LNCAP (cell line): ENCODE measurements at regions not wholly inside any gene's neighbourhood (a gene's known extent, or its start where the extent isn't known, plus 50 kb on each side); places are given as distances from the start of the nearest gene placed in this dataset.

ENCODE experiments used
- CTCF ChIP-seq: fragments of 450-650 bp; IDR thresholded peaks from 2 replicates; pipeline ENCODE4 v1.5.1; 2017; ENCODE audit warnings: mild to moderate bottlenecking

DNA sequence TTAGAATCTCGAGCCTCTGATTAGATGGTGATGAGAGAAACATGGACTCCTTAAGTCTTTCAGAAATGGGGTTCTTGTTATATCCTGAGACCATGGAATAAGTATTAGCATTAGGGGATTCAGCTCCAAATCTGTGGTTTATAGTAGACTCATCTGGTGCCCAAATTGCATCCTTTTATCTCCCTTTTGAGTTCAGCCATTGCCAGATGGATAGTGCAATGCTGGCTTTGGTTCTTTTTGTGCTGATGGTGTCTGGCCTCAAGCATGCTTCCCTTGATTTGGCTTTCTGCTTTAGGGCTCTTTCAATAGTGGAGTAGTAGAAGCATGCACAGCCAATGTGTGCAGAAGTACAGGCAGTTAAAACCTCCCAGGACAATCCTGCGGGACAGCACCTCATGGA is 306.4 kb downstream of the TSN start:
- no peak for TF ChIP-seq CTCF

GRCh38 chr2:122062506-122062905 is 307.1 kb downstream of the TSN start:
- TF ChIP-seq CTCF = no peak

DNA sequence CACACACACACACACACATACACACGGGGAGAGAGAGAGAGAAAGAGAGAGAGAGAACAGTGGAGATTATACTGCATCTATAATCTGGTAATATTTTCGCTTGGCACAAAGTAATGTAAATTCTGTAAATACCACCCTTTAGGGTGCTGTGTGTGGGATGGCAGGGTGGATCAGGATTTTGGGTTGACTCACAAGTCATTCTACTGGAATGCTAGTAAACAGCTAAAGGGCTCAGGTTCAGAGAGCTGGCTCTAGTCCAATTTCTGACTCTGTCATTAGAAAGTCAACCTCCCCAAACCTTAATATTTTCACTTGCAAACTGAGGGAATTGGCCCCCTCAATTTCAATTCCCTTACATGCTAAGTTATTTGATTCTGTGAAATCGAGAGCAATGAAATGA is 308.3 kb downstream of the TSN start:
- TF ChIP-seq CTCF = no peak

DNA sequence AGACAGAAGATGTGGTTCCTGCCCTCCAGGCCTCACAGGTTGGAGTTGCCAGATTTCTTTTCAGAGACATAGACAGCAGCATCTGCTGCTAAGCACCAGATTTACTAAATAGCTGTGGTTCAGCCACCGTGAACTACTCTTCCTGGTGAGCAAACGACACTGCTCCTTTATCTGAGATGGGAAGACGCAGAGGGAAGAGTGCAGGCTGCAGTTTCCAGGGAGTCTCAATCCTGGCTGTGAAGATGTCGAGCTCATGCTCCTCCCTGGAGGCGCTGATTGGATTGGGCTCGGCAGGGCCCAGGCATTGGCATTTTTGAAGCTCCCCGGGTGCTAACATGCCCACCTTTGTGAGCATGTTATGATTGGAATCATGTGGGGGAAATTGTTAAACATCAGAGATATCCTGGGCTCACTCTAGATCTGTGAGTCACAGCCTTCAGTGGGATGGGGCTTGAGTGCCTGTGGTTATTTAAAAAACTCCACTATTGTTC is 314.8 kb downstream of the TSN start:
- no peak for TF ChIP-seq CTCF

DNA sequence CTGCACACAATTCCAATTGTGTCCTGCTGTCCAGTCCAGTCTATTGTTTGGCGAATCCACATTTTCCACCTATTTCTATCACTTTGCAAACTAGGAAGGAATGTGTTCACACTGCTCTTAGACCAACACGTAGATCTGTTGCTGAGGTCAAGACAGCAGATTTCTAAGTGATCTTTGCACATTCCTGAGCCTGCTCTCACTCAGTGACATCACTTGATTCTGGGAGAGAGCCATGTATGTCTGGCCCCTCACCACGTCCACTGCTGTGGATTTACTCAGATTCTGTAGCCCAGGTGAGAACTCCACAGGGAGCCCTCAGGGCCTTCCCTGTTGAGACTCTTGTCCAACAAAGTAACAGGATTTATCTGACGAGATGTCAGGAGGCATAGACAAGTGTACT is 317.2 kb downstream of the TSN start:
- TF ChIP-seq CTCF = no peak

DNA sequence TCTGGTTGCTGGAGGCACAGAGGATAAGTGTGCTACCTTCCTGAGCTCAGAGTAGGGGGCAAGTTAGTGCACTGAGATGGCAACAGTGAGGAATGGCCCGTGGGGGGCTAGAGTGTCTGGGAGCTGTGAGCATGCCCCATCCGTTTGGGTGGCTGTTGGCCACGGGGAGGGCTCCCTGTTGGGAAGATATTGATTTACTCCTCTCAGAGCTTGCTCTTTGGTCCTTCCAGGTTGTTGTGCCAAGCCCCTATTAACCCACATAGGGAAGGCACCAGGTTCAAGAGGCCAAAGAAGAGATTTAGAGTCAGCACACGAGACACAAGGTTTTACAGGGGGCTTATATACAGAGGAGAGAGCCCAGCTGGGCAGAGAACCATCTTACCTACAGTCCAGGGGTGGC is 318.8 kb downstream of the TSN start:
- no peak for TF ChIP-seq CTCF

DNA sequence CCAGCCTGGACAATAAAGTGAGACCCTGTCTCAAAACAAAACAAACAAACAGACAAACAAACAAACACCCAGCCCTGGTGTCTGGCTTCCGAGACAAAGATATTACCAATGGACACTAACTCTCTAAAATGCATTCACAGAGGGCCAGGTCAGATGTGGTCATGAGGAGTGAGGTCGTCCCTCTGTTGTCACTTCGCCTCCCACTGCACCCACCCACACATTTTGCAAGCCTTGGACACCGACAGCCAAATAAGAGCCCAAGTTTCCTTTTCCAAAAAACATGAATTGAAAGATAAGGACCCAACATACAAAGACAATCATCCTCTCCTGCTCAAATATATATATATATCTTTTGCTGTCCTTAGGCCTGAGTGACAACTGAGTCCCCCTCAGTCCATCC is 319.9 kb downstream of the TSN start:
- no peak for TF ChIP-seq CTCF

DNA sequence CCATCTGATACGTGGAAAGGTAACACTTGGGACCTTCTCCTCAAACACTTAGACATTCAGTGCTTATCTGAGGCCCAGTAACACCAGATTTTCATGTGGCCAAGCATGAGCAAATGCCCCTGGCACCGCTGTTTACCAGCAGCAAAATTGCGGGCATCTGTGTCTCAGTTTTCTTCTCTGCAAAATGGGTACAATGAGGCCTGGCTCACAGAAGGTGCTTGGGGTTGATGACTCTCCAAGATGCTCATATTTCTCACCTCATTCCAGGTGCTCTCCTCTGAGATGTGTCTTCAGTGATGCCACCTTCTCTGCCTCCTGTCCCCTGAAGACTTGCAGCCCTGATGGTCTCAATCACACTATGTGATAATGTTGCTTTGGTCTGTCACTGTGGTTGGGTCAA is 321.7 kb downstream of the TSN start:
- no peak for TF ChIP-seq CTCF
